ENCODE measurements at regions not wholly inside any gene's neighbourhood (a gene's known extent, or its start where the extent isn't known, plus 50 kb on each side); places are given as distances from the start of the nearest gene placed in this dataset.

DNA sequence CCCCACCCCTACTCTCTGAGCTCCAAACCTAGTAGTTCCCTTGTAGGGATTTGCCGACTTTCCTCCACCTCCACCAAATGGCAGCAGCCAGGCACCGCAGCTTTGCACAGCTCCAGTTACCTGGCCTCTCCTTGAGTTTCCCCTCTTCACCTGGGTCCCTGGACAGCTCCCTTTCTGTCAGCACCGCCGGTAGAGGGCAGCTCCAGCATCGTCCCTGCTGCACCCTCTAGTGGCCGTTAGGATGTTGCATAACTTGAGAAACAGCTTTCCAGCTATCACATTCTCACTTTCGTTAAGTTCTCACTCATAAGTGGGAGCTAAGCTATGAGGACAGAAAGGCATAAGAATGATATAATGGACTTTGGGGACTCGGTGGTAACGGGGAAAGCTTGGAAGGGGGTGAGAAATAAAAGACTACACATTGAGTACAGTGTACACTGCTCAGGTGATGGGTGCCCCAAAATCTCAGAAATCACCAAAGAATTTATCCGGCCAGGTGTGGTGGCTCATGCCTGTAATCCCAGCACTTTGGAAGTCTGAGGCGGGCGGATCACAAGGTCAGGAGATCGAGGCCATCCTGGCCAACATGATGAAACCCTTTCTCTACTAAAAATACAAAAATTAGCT lies 60.4 kb upstream of the OLFM4 start (continued):
- TF ChIP-seq, protein P1, sequence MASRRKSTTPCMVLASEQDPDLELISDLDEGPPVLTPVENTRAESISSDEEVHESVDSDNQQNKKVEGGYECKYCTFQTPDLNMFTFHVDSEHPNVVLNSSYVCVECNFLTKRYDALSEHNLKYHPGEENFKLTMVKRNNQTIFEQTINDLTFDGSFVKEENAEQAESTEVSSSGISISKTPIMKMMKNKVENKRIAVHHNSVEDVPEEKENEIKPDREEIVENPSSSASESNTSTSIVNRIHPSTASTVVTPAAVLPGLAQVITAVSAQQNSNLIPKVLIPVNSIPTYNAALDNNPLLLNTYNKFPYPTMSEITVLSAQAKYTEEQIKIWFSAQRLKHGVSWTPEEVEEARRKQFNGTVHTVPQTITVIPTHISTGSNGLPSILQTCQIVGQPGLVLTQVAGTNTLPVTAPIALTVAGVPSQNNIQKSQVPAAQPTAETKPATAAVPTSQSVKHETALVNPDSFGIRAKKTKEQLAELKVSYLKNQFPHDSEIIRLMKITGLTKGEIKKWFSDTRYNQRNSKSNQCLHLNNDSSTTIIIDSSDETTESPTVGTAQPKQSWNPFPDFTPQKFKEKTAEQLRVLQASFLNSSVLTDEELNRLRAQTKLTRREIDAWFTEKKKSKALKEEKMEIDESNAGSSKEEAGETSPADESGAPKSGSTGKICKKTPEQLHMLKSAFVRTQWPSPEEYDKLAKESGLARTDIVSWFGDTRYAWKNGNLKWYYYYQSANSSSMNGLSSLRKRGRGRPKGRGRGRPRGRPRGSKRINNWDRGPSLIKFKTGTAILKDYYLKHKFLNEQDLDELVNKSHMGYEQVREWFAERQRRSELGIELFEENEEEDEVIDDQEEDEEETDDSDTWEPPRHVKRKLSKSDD (conservative IDR thresholded peaks at IDR 0.05; ENCODE audit: low read length) = no peak
- TF ChIP-seq, protein P2, sequence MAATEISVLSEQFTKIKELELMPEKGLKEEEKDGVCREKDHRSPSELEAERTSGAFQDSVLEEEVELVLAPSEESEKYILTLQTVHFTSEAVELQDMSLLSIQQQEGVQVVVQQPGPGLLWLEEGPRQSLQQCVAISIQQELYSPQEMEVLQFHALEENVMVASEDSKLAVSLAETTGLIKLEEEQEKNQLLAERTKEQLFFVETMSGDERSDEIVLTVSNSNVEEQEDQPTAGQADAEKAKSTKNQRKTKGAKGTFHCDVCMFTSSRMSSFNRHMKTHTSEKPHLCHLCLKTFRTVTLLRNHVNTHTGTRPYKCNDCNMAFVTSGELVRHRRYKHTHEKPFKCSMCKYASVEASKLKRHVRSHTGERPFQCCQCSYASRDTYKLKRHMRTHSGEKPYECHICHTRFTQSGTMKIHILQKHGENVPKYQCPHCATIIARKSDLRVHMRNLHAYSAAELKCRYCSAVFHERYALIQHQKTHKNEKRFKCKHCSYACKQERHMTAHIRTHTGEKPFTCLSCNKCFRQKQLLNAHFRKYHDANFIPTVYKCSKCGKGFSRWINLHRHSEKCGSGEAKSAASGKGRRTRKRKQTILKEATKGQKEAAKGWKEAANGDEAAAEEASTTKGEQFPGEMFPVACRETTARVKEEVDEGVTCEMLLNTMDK (IDR thresholded peaks at IDR 0.05; ENCODE audit: borderline replicate concordance, insufficient read depth, low read depth, low read length, poor library complexity, severe bottlenecking) = peak; percentile 80
- TF ChIP-seq, protein P3, sequence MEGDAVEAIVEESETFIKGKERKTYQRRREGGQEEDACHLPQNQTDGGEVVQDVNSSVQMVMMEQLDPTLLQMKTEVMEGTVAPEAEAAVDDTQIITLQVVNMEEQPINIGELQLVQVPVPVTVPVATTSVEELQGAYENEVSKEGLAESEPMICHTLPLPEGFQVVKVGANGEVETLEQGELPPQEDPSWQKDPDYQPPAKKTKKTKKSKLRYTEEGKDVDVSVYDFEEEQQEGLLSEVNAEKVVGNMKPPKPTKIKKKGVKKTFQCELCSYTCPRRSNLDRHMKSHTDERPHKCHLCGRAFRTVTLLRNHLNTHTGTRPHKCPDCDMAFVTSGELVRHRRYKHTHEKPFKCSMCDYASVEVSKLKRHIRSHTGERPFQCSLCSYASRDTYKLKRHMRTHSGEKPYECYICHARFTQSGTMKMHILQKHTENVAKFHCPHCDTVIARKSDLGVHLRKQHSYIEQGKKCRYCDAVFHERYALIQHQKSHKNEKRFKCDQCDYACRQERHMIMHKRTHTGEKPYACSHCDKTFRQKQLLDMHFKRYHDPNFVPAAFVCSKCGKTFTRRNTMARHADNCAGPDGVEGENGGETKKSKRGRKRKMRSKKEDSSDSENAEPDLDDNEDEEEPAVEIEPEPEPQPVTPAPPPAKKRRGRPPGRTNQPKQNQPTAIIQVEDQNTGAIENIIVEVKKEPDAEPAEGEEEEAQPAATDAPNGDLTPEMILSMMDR (IDR thresholded peaks at IDR 0.05 in 2 of 3, conservative IDR thresholded peaks at IDR 0.05 in 1 of 3; ENCODE audit: insufficient read depth in 2 of 3, low read depth in 1 of 3, low read length in 3 of 3) = peak; percentile 95 to 99 (median 99)
- TF ChIP-seq XRCC5 (IDR thresholded peaks at IDR 0.05; ENCODE audit: low read depth, low read length) = 0 out of 2 replicates have a peak, but pooled peaks have one; percentile 60
- peak; percentile 69; the same call in 1 of the 2 replicates for TF ChIP-seq MIER1 (IDR thresholded peaks at IDR 0.05; ENCODE audit: low read depth)
- TF ChIP-seq ZNF778 (CRISPR knock-in tag; IDR thresholded peaks at IDR 0.05) = no peak
- TF ChIP-seq SMARCB1 (IDR thresholded peaks at IDR 0.05; ENCODE audit: insufficient read length, low read depth) = no peak
- TF ChIP-seq TAF7 (tag; IDR thresholded peaks at IDR 0.05) = no peak
- 0 out of 2 replicates have a peak, but pooled peaks have one; percentile 29 for TF ChIP-seq JUND (IDR thresholded peaks at IDR 0.05; ENCODE audit: borderline replicate concordance, low read depth, low read length)
- no peak for TF ChIP-seq JUND (tag; IDR thresholded peaks at IDR 0.05; ENCODE audit: borderline replicate concordance, low read depth, low read length)
- no peak for TF ChIP-seq SUPT5H (IDR thresholded peaks at IDR 0.05)
- no peak for TF ChIP-seq ZC3H8 (IDR thresholded peaks at IDR 0.05)
- no peak for TF ChIP-seq SPI1 (IDR thresholded peaks at IDR 0.05; ENCODE audit: borderline replicate concordance, low read depth, low read length)
- TF ChIP-seq SMC3 (conservative IDR thresholded peaks at IDR 0.05; ENCODE audit: insufficient read depth, low read depth, low read length) = peak; percentile 76
- TF ChIP-seq CEBPG (CRISPR knock-in tag; IDR thresholded peaks at IDR 0.05) = 0 out of 2 replicates have a peak, but pooled peaks have one; percentile 29
- TF ChIP-seq CEBPG (tag; conservative IDR thresholded peaks at IDR 0.05 in 1 of 2, IDR thresholded peaks at IDR 0.05 in 1 of 2) = peak; percentile 61 to 76
- no peak for TF ChIP-seq ZNF507 (tag; conservative IDR thresholded peaks at IDR 0.05)
- TF ChIP-seq GTF2F1 (IDR thresholded peaks at IDR 0.05; ENCODE audit: low read depth, low read length) = no peak
- no peak for TF ChIP-seq NR2C2 (CRISPR knock-in tag; IDR thresholded peaks at IDR 0.05)
- no peak for TF ChIP-seq NR2C2 (tag; IDR thresholded peaks at IDR 0.05)
- TF ChIP-seq, protein P4, sequence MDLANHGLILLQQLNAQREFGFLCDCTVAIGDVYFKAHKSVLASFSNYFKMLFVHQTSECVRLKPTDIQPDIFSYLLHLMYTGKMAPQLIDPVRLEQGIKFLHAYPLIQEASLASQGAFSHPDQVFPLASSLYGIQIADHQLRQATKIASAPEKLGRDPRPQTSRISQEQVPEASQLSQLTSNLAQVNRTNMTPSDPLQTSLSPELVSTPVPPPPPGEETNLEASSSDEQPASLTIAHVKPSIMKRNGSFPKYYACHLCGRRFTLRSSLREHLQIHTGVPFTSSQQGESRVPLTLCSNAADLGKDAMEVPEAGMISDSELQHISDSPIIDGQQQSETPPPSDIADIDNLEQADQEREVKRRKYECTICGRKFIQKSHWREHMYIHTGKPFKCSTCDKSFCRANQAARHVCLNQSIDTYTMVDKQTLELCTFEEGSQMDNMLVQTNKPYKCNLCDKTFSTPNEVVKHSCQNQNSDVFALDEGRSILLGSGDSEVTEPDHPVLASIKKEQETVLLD (IDR thresholded peaks at IDR 0.05) = no peak
